Stimulated activated CD4-positive, alpha-beta T cell treated with anti-CD3 and anti-CD28 coated beads, Interleukin-2, amount 100 ng/mL, for 24 hours (primary cell): ENCODE measurements at regions not wholly inside any gene's neighbourhood (a gene's known extent, or its start where the extent isn't known, plus 50 kb on each side); places are given as distances from the start of the nearest gene placed in this dataset.
A peak's percentile ranks its signal among the peaks of the same experiment; 100 is the strongest.

Experiments used
- DNase-seq, 2 donors: peaks; one replicate each; pipeline ENCODE4 v3.0.0-alpha.2; 2020

- DNase-seq = no peak
These were observed 78.7 kb upstream of the SLCO4A1 start for GRCh38 chr20:62563561-62563960.

GRCh38 chr20:62564456-62565245 is 77.7 kb upstream of the SLCO4A1 start:
- DNase-seq = no peak

GRCh38 chr20:62566266-62566665 is 76.0 kb upstream of the SLCO4A1 start:
- DNase-seq = no peak

- DNase-seq = no peak
These were observed 75.5 kb upstream of the SLCO4A1 start for GRCh38 chr20:62566771-62567170.

- DNase-seq = no peak
These were observed 74.9 kb upstream of the SLCO4A1 start for GRCh38 chr20:62567246-62568044.

GRCh38 chr20:62568045-62568389 is 74.3 kb upstream of the SLCO4A1 start:
- DNase-seq = no peak

GRCh38 chr20:62569615-62570014 is 72.7 kb upstream of the SLCO4A1 start:
- DNase-seq = no peak

GRCh38 chr20:62570403-62570802 is 71.9 kb upstream of the SLCO4A1 start:
- DNase-seq = no peak

- DNase-seq = no peak
These were observed 71.2 kb upstream of the SLCO4A1 start for GRCh38 chr20:62570897-62571668.

GRCh38 chr20:62571669-62572344 is 70.5 kb upstream of the SLCO4A1 start:
- peak in 1 of 2 donors; percentile 25 for DNase-seq

- DNase-seq = no peak
These were observed 69.3 kb upstream of the SLCO4A1 start for GRCh38 chr20:62572980-62573379.

GRCh38 chr20:62573817-62574216 is 68.5 kb upstream of the SLCO4A1 start:
- DNase-seq = no peak

- DNase-seq = no peak
These were observed 67.9 kb upstream of the SLCO4A1 start for GRCh38 chr20:62574230-62574993.

GRCh38 chr20:62575976-62576722 is 66.2 kb upstream of the SLCO4A1 start:
- DNase-seq = no peak

GRCh38 chr20:62576815-62577489 is 65.4 kb upstream of the SLCO4A1 start:
- DNase-seq = no peak

- DNase-seq = no peak
These were observed 64.8 kb upstream of the SLCO4A1 start for GRCh38 chr20:62577490-62577836.

GRCh38 chr20:62578294-62578897 is 63.9 kb upstream of the SLCO4A1 start:
- no peak for DNase-seq

GRCh38 chr20:62580052-62580451 is 62.3 kb upstream of the SLCO4A1 start:
- no peak for DNase-seq

- DNase-seq = no peak
These were observed 61.6 kb upstream of the SLCO4A1 start for GRCh38 chr20:62580733-62581132.

GRCh38 chr20:62581308-62581707 is 61.0 kb upstream of the SLCO4A1 start:
- no peak for DNase-seq
